ENCODE measurements at regions not wholly inside any gene's neighbourhood (a gene's known extent, or its start where the extent isn't known, plus 50 kb on each side); places are given as distances from the start of the nearest gene placed in this dataset.

DNA sequence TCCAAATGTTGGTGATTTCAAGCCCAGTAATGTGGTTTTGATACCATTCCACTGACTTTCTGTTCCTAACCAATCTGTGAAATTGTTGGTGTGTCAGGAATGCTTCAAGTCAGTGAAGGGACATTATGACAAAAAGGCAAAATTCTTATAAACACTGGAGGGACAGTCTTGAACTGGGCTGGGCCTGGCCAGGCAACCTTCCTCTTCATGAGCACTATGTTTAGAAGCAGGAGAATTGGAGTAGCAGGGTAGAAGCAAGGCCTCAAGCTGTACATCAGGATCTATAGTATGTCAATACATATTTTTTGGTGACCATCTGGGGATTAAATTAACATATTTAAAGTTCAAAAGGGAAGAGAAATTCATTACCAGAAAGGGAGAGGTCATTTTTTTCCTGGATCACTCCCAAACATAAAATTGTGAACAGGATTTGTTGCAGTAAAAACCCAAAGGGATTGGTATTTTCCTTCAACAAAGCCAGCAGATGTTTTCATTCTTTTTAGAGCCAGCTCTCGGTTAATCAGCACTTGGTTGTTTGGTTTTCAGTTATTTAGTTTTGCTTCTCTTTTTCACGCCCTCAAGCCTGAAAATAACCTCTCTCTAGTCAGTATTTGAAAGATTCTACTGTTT, 77.9 kb upstream of the PIK3R1 start:
- TF ChIP-seq CTCF (IDR thresholded peaks at IDR 0.05) (no peak), EZH2 (IDR thresholded peaks at IDR 0.05; ENCODE audit: borderline replicate concordance, insufficient read depth, low read depth, low read length, poor library complexity, severe bottlenecking) (no peak)

Data from B cell (primary cell).